ENCODE measurements at regions not wholly inside any gene's neighbourhood (a gene's known extent, or its start where the extent isn't known, plus 50 kb on each side); places are given as distances from the start of the nearest gene placed in this dataset.

DNA sequence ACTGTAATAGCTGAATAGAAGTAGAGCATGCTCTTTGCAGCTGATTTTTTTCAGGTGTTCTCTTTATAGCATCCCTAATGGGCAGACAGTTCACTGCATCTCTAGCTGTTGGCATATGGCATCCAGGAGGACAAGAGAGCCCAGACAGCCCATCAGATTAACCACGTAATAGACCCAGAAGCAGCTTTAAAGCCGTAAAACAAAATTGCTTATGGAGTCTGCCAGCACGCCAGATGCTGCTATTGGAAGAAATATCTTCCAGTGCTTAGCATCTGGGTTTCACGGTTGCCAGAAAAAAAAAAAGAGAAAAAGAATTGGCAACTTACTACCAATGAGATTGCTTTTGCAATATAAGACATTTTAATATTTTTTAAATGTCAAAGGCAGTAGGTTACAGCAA, 869.4 kb upstream of the NUDT12 start:
- DNase-seq (ENCODE audit: low spot score): no peak
- no peak for TF ChIP-seq CTCF (IDR thresholded peaks at IDR 0.05; ENCODE audit: extremely low read depth, missing control alignments)

DNA sequence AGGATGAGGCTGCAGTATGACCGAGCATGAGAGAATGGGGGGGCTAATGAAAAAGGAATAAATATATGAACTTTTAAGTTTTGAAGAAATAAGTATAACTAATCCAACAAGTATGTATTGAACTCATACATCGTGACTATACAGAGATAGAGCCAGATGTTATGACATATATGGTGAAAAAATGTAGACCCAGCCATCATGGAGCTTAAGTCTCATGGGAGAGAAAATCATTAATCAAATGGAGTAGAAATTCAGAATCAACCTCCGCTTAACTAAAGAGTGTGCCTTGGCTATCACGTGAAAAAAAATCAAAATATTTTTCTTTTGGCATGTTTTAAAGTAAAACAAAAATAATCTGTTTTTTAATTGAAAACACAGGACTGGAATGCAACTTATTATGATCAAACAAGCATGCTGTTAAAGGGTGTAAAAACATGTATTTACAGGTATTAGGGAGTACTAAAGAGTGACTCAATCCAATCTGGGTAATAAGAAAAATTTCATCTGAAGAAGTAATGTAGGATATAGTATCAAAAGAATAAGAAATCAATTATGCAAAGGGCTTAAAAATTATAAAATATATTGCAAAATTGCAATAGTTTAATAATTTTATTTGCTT, 868.5 kb upstream of the NUDT12 start:
- TF ChIP-seq CTCF (IDR thresholded peaks at IDR 0.05; ENCODE audit: extremely low read depth, missing control alignments): no peak
- no peak for DNase-seq (ENCODE audit: low spot score)

DNA sequence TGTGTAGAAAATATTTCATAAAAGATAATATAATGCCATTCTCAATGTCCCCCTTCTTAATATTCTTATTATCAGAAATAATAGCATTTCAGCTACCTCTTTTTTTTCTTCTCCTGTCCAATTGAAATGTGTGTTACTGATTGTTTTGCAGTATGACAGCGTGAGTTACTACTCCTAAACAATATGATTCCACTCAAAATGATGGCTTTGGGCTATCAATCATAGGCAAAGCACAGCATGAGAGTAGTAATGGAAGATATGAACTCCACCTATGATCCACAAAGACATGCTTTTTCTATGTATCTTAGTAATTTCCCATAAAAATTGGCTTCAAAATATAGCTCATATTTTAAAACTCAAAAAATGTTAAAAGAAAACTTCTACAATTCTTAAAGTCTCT, 867.3 kb upstream of the NUDT12 start:
- TF ChIP-seq CTCF (IDR thresholded peaks at IDR 0.05; ENCODE audit: extremely low read depth, missing control alignments): no peak
- no peak for DNase-seq (ENCODE audit: low spot score)

DNA sequence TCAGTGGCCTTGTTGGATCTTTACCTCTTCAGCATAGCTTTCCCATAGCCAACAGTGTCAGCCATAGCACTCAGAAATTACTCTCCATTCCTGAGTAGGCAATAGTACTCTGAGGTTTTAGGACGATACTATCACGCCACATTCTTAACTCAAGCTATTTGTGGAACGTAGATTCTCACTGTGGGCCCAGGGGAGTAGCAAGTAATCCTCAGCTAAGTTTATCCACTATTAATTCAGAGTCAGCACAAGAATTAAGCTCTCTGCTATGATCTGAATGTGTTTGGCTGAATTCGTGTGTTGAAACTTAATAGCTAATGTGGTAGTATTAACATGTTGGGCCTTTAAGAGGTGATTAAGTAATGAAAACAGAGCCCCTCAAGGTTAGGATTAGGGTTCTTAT, 858.8 kb upstream of the NUDT12 start:
- DNase-seq (ENCODE audit: low spot score): no peak
- no peak for TF ChIP-seq CTCF (IDR thresholded peaks at IDR 0.05; ENCODE audit: extremely low read depth, missing control alignments)

DNA sequence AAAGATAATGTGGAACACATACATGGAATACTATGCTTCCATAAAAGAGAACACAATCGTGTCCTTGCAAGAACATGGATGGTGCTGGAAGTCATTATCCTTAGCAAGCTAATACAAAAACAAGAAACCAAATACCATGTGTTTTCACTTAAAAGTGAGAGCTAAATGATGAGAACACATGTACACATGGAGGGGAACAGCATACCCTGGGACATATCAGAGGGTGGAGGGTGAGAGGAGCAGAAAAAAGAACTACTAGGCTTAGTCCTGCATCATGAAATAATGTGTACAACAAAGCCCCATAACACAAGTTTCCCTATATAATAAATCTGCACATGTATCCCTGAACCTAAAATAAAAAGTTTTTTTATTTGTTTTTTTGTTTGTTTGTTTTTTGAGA, 855.5 kb upstream of the NUDT12 start:
- no peak for TF ChIP-seq CTCF (IDR thresholded peaks at IDR 0.05; ENCODE audit: extremely low read depth, missing control alignments)
- no peak for DNase-seq (ENCODE audit: low spot score)

DNA sequence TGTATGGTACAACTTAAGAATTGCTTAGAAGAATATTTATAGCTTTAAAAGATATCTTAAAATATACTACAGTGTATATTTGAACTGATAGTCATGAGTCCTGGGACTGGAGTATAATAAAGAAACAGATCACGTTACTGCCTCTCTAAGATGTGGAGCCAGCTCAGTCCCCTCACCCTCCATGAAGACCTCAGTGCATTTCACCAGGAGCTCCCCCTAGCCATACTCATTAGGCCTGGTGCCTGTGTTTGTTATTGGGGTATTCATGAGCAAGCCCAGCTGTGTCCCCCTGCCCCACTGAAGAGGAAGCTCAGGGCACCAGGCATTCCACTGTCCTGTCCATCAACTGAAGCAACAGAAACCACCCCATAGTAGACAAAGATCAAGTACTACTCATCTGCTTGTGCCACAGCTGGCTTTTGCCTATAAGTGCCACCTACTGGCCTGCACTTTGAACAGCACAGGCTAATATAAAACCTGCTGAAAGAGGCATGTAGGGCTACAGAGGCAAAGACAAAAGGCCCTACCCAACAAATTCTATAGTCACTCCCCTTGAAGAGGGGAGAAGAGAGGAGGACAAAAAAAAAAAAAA, 850.2 kb upstream of the NUDT12 start:
- peak; percentile 45 for TF ChIP-seq CTCF (IDR thresholded peaks at IDR 0.05; ENCODE audit: extremely low read depth, missing control alignments)
- DNase-seq (ENCODE audit: low spot score): peak; percentile 13

DNA sequence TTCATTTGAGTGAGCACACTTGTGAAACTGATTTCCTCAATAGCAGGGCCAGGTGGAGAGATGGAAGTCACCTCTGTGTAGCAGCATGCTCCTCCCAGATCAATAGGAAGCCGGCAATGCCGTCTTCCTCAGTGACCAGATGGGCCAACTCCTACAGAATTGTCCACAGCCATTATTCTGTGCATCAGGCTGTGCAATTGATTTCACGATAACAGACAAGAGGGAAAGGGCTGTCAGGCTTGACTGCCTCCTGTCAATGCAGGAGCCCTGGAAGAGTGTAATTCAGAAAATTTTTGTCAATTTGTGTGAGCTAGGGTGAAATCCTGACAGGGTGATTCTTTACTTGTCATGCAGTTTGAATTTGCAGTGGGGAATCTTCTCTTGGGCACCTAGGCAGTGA, 838.4 kb upstream of the NUDT12 start:
- no peak for TF ChIP-seq CTCF (IDR thresholded peaks at IDR 0.05; ENCODE audit: extremely low read depth, missing control alignments)
- no peak for DNase-seq (ENCODE audit: low spot score)
